Mesenchymal stem cell (in vitro differentiated cells and primary cell): ENCODE measurements at regions not wholly inside any gene's neighbourhood (a gene's known extent, or its start where the extent isn't known, plus 50 kb on each side); places are given as distances from the start of the nearest gene placed in this dataset.
A peak's percentile ranks its signal among the peaks of the same experiment; 100 is the strongest.

Experiments
- DNase-seq: peaks from one replicate; pipeline ENCODE4 v3.0.0-alpha.2; 2013
- H2AFZ ChIP-seq: one replicate; pipeline ENCODE4 v1.6.1; 2013; ENCODE audit warnings: low read depth, mild to moderate bottlenecking, control low read depth, inconsistent platforms, low read length, moderate library complexity
- H2AK5ac ChIP-seq: 2 replicates; pipeline ENCODE4 v1.6.1; 2013; ENCODE audit warnings: low read length, moderate library complexity, mild to moderate bottlenecking, inconsistent platforms; ENCODE audit not compliant: severe bottlenecking
- H2BK120ac ChIP-seq: one replicate; pipeline ENCODE4 v1.6.1; 2013; ENCODE audit warnings: low read depth, mild to moderate bottlenecking, inconsistent platforms, low read length, moderate library complexity
- H2BK12ac ChIP-seq, 2 experiments: one replicate each; pipeline ENCODE4 v1.6.1; 2013; ENCODE audit warnings: inconsistent platforms in 2 of 2, low read length in 2 of 2, mild to moderate bottlenecking in 2 of 2, moderate library complexity in 2 of 2, control low read depth in 1 of 2
- H2BK15ac ChIP-seq: one replicate; pipeline ENCODE4 v1.6.1; 2013; ENCODE audit warnings: mild to moderate bottlenecking, low read depth, inconsistent platforms; ENCODE audit not compliant: poor library complexity, severe bottlenecking
- H2BK5ac ChIP-seq: 2 replicates; pipeline ENCODE4 v1.6.1; 2013; ENCODE audit warnings: low read depth, mild to moderate bottlenecking, low read length, control low read depth, inconsistent platforms; ENCODE audit not compliant: poor library complexity, severe bottlenecking
- H3K14ac ChIP-seq, 2 experiments: one replicate each; pipeline ENCODE4 v1.6.1; 2013; ENCODE audit warnings: inconsistent platforms in 2 of 2, low read length in 2 of 2, control low read depth in 1 of 2, mild to moderate bottlenecking in 1 of 2, moderate library complexity in 1 of 2
- H3K18ac ChIP-seq, 2 experiments: one replicate each; pipeline ENCODE4 v1.6.1; 2013; ENCODE audit warnings: inconsistent platforms in 2 of 2, low read length in 2 of 2, control low read depth in 1 of 2, low read depth in 1 of 2, mild to moderate bottlenecking in 1 of 2
- H3K23ac ChIP-seq, 2 experiments: one replicate each; pipeline ENCODE4 v1.6.1; 2013; ENCODE audit warnings: inconsistent platforms in 2 of 2, low read length in 2 of 2, mild to moderate bottlenecking in 2 of 2, moderate library complexity in 2 of 2, control low read depth in 1 of 2
- H3K27ac ChIP-seq: 2 replicates; pipeline ENCODE4 v1.5.1; 2013; ENCODE audit warnings: mild to moderate bottlenecking, moderate library complexity, low read length, control low read depth, inconsistent platforms; ENCODE audit not compliant: poor library complexity, severe bottlenecking
- H3K27me3 ChIP-seq, 2 experiments: 2 replicates each; pipeline versions ENCODE4 v1.6.1 to v1.7.0; 2013; ENCODE audit warnings: low read length in 2 of 2, mild to moderate bottlenecking in 2 of 2, moderate library complexity in 2 of 2, control low read depth in 1 of 2, inconsistent platforms in 1 of 2; ENCODE audit not compliant: control insufficient read depth in 1 of 2, insufficient read depth in 1 of 2
- H3K36me3 ChIP-seq, 2 experiments: 2 replicates each; pipeline versions ENCODE4 v1.6.1 to v1.7.0; 2013; ENCODE audit warnings: low read length in 2 of 2, control low read depth in 1 of 2, inconsistent platforms in 1 of 2, low read depth in 1 of 2, mild to moderate bottlenecking in 1 of 2; ENCODE audit not compliant: insufficient read depth in 2 of 2, control insufficient read depth in 1 of 2
- H3K4ac ChIP-seq, 2 experiments: one replicate each; pipeline ENCODE4 v1.6.1; 2013; ENCODE audit warnings: inconsistent platforms in 2 of 2, low read length in 2 of 2, mild to moderate bottlenecking in 2 of 2, moderate library complexity in 2 of 2, control low read depth in 1 of 2, low read depth in 1 of 2
- H3K4me1 ChIP-seq: 2 replicates; pipeline ENCODE4 v1.6.1; 2013; ENCODE audit warnings: low read depth, low read length, control low read depth; ENCODE audit not compliant: control insufficient read depth, insufficient read depth
- H3K4me2 ChIP-seq: 2 replicates; pipeline ENCODE4 v1.6.1; 2013; ENCODE audit warnings: low read length, mild to moderate bottlenecking, inconsistent platforms; ENCODE audit not compliant: poor library complexity, severe bottlenecking
- H3K4me3 ChIP-seq, 2 experiments: 2 replicates each; pipeline versions ENCODE4 v1.5.1 to v1.7.0; 2013; ENCODE audit warnings: low read length in 2 of 2, mild to moderate bottlenecking in 2 of 2, control low read depth in 1 of 2, low read depth in 1 of 2; ENCODE audit not compliant: insufficient read depth in 1 of 2
- H3K79me1 ChIP-seq: replicated peaks from 2 replicates; pipeline ENCODE4 v1.6.1; 2013; ENCODE audit warnings: mild to moderate bottlenecking, control low read depth, low read length, inconsistent platforms; ENCODE audit not compliant: poor library complexity, severe bottlenecking
- H3K9ac ChIP-seq: 2 replicates; pipeline ENCODE4 v1.7.0; 2013; ENCODE audit warnings: mild to moderate bottlenecking, low read length, moderate library complexity
- H3K9me3 ChIP-seq: 2 replicates; pipeline ENCODE4 v1.7.0; 2013; ENCODE audit warnings: mild to moderate bottlenecking, low read length; ENCODE audit not compliant: control insufficient read depth
- H4K8ac ChIP-seq: one replicate; pipeline ENCODE4 v1.6.1; 2013; ENCODE audit warnings: inconsistent platforms, mild to moderate bottlenecking, low read length, moderate library complexity
- H4K91ac ChIP-seq: one replicate; pipeline ENCODE4 v1.6.1; 2013; ENCODE audit warnings: mild to moderate bottlenecking, low read length, inconsistent platforms
- WGBS: methylation state at CpG from one replicate; pipeline ENCODE4 v1.1.7; 2013; ENCODE audit warnings: mixed read lengths; 5-methylcytosine and 5-hydroxymethylcytosine counted together

- no peak overlapping the region for H2BK15ac ChIP-seq
- H3K4me2 ChIP-seq: no peak overlapping the region
- H2AFZ ChIP-seq: no peak overlapping the region
- no peaks in the 10 kb centered on the region for H3K4me1 ChIP-seq
- no peak overlapping the region for H2BK12ac ChIP-seq
- H3K18ac ChIP-seq: no peak overlapping the region
- no peak overlapping the region for H2AK5ac ChIP-seq
- H3K4ac ChIP-seq: no peak overlapping the region
- DNase-seq: no peak
- H4K91ac ChIP-seq: no peak overlapping the region
- H3K79me1 ChIP-seq: peaks cover 2% of the 10 kb centered on the region
- H3K27ac ChIP-seq: no peak overlapping the region
- no peaks in the 10 kb centered on the region for H3K27me3 ChIP-seq
- H3K4me3 ChIP-seq: no peak overlapping the region
- no peak overlapping the region for H4K8ac ChIP-seq
- no peak overlapping the region for H2BK120ac ChIP-seq
- H3K14ac ChIP-seq: no peak overlapping the region
- no peak overlapping the region for H3K23ac ChIP-seq
- H3K9ac ChIP-seq: peak overlapping the region; percentile 64
- no peaks in the 10 kb centered on the region for H3K9me3 ChIP-seq
- no peak overlapping the region for H2BK5ac ChIP-seq
- H3K36me3 ChIP-seq: no peaks in the 10 kb centered on the region
Measured at GRCh38 chr7:114109721-114110120, 190.9 kb upstream of the PPP1R3A start.

- Histone ChIP-seq H3K27ac (no peak overlapping the region), H3K4me3 (no peak overlapping the region), H3K9me3 (no peaks in the 10 kb centered on the region), H3K4me2 (no peak overlapping the region), H3K18ac (no peak overlapping the region), H2AK5ac (no peak overlapping the region), H3K14ac (no peak overlapping the region), H3K9ac (peak overlapping the region; percentile 64), H2BK5ac (no peak overlapping the region), H2AFZ (no peak overlapping the region), H3K36me3 (no peaks in the 10 kb centered on the region), H3K4ac (no peak overlapping the region), H2BK120ac (no peak overlapping the region), H3K4me1 (no peaks in the 10 kb centered on the region), H2BK15ac (no peak overlapping the region), H3K23ac (no peak overlapping the region), H4K91ac (no peak overlapping the region), H4K8ac (no peak overlapping the region), H3K79me1 (peaks cover 2% of the 10 kb centered on the region), H2BK12ac (no peak overlapping the region), H3K27me3 (no peaks in the 10 kb centered on the region)
- no peak for DNase-seq
- WGBS: 68% methylated on average over 1 of the region's 1 CpG
Measured at GRCh38 chr7:114109304-114109703, 190.5 kb upstream of the PPP1R3A start.

GRCh38 chr7:114108510-114108909, 189.7 kb upstream of the PPP1R3A start:
- Histone ChIP-seq H3K18ac (no peak overlapping the region), H4K91ac (no peak overlapping the region), H2AFZ (no peak overlapping the region), H3K9ac (peak overlapping the region; percentile 64), H3K4me2 (no peak overlapping the region), H4K8ac (no peak overlapping the region), H2BK5ac (no peak overlapping the region), H3K9me3 (no peaks in the 10 kb centered on the region), H3K36me3 (no peaks in the 10 kb centered on the region), H3K4ac (no peak overlapping the region), H2BK120ac (no peak overlapping the region), H3K4me3 (no peak overlapping the region), H3K14ac (no peak overlapping the region), H3K23ac (no peak overlapping the region), H2BK12ac (no peak overlapping the region), H3K79me1 (peaks cover 2% of the 10 kb centered on the region), H3K4me1 (no peaks in the 10 kb centered on the region), H3K27me3 (no peaks in the 10 kb centered on the region), H3K27ac (no peak overlapping the region), H2AK5ac (no peak overlapping the region), H2BK15ac (no peak overlapping the region)
- DNase-seq: no peak

- no peak overlapping the region for H3K4me3 ChIP-seq
- H3K23ac ChIP-seq: no peak overlapping the region
- no peak for DNase-seq
- peaks cover 2% of the 10 kb centered on the region for H3K79me1 ChIP-seq
- H3K36me3 ChIP-seq: no peaks in the 10 kb centered on the region
- no peak overlapping the region for H2BK120ac ChIP-seq
- no peaks in the 10 kb centered on the region for H3K4me1 ChIP-seq
- no peak overlapping the region for H3K4ac ChIP-seq
- no peak overlapping the region for H2BK12ac ChIP-seq
- no peak overlapping the region for H2BK15ac ChIP-seq
- H3K4me2 ChIP-seq: no peak overlapping the region
- no peak overlapping the region for H3K18ac ChIP-seq
- H3K27ac ChIP-seq: no peak overlapping the region
- no peak overlapping the region for H4K91ac ChIP-seq
- H2BK5ac ChIP-seq: no peak overlapping the region
- no peaks in the 10 kb centered on the region for H3K27me3 ChIP-seq
- H4K8ac ChIP-seq: no peak overlapping the region
- WGBS: 86% methylated on average over 1 of the region's 2 CpGs
- H2AK5ac ChIP-seq: no peak overlapping the region
- peak overlapping the region; percentile 64 for H3K9ac ChIP-seq
- no peak overlapping the region for H2AFZ ChIP-seq
- H3K14ac ChIP-seq: no peak overlapping the region
- no peaks in the 10 kb centered on the region for H3K9me3 ChIP-seq
Measured at GRCh38 chr7:114107522-114107921, 188.7 kb upstream of the PPP1R3A start.
